Midbrain (tissue), 1 donor: ENCODE measurements at regions not wholly inside any gene's neighbourhood (a gene's known extent, or its start where the extent isn't known, plus 50 kb on each side); places are given as distances from the start of the nearest gene placed in this dataset.

ENCODE experiments used
- DNase-seq: peaks from one replicate; lab custom pipeline; 2025; lab: John Stamatoyannopoulos, UW

DNA sequence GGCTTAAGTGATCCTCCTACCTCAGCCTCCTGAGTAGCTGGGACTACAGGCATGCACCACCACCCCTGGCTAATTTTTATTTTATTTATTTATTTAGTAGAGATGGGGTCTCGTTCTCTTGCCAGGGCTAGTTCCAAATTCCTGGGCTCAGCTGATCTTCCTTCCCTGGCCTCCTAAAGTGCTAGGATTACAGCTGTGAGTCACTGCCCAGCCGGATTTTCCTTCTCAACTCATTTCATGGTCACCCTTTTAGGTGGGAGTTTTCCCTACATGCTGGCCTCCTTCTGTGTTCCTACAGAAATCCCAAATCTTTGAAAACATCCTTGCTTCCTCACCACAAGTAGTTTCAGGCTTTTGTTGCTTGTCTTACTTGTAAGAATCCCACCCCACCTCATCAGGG is 102.1 kb upstream of the SIAH1 start:
- DNase-seq, result no peak

DNA sequence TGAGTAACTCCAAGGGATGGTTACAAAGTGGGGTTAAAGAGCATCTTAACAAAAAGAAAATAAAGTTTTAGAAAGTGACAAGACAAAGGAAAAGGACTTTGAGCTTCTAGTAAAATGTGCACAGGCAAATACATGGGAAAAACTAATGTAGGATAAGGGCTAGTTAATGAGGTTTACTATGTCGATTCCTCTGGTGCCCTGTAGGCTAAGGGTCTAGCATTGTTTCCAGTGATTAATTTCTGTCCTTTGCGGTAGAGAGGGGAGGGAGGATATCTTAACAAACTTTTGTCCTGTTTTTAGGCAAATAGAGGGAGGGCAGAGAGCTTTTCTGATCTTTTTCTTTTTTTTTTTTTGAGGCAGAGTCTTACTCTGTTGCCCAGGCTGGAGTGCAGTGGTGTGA is 96.6 kb upstream of the SIAH1 start:
- no peak for DNase-seq

DNA sequence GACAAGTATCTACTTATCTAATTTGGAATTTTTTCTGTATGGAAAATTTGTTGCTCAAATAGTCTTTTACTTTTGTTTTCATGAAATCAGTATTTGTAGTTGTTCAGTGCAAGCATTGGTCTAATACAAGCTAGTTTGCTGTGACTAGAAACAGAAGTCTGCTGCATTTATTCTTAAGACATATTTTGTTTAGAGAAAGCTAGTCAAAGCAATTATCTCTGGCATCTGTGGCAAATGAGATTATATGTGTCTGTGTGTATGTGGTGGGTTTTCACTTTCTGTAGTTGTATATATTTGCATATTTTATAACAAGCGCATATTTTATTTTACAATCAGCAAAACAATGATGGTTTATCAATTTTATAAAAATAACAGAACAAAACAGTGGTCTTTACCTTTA is 96.0 kb upstream of the SIAH1 start:
- no peak for DNase-seq

DNA sequence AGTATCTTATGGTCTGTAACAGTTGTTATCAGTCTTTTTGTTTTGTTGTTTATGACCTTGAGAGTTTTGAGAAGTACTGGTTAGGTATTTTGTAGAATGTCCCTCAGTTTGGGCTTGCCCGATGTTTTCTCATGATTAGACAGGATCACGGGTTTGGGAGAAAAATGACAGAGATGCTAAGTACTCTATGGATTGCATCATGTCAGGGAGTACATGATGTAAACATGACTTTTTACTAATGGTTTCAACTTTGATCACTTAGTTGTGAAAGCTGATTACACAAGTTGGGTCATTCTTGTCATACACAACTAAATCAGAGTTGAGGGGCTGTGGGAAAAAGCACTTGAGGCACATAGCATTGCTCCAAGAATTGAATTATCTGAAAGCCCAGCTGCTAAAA is 94.7 kb upstream of the SIAH1 start:
- DNase-seq, result no peak

DNA sequence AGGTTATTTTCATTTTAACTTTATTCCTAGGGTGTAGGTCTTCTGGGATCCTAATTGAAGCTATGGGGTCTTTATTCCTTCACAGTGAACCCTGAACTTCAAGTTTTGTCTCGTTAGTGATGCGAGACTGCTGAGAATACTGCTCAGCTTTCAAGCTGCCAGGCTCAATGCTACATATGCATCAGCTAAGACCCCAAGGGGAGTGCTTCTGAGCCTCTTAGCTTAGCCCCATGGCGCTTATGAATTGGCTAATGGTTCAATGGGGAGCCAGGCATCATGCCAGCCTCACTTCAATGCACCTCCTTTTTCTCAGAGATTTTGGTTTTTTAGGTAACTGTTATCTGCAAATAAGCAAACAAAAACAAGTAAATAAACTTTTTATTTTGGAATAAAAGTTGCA is 94.1 kb upstream of the SIAH1 start:
- no peak for DNase-seq

DNA sequence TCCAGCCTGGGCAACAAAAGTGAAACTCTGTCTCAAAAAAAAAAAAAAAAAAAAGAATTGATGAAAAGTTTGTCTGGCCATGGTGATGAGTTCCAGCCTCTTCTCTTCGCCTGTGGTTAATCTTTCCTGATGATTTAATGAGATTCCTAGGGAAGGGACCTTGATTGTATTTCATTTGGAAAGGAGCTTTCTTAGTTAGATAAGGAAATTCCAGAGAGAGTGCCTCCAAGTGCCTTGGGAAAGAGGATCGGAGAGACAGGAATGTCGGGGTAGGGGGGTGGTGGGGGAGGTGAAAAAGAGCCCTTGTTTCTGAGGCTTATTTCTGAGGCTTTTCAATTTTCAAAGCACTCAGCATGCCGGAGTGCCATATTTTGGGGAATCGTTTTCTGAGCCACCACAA is 93.2 kb upstream of the SIAH1 start:
- DNase-seq, result no peak

DNA sequence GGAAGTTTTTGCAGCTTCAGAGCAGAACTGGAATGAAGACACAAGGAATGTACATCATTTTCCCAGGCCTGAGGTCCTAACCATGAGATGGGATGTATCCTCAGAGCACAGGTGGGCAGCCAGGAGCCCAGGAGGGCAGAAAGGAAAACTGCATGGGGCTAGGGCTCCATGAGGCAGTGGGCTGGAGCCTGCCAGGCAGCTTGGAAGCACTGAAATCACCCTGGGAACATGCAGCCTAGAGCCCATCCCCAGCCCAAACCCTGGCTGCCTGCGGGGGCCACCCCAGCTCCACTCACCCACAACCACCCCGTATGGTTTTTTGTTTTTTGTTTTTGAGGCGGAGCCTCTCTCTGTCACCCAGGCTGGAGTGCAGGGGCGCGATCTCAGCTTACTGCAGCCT is 86.2 kb upstream of the SIAH1 start:
- no peak for DNase-seq

DNA sequence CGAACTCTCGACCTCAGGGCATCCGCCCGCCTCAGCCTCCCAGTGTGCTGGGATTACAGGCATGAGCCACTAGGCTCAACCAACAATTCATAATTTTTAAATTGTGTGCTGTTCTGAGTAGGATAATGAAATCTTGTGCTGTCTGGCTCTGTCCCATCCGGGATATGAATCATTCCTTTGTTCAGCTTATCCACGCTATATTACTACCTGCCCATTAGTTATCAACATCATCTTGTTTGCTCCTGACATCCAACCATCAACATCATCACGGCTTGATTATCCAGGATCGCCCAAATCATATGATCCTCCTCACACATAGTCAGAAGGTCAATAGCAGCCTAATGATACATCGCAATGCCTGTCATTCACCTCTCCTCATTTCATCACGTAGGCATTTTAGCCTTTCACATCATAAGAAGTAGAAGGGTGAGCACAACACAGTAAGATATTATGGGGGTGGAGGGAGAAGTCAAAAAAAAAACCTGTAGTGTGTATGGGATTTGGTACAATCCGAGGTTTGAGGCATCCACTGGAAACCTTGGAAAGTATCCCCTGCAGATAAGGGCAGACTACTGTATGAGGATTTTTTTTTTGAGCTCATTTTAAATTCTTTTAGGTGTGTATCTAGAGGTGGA is 77.0 kb upstream of the SIAH1 start:
- no peak for DNase-seq

DNA sequence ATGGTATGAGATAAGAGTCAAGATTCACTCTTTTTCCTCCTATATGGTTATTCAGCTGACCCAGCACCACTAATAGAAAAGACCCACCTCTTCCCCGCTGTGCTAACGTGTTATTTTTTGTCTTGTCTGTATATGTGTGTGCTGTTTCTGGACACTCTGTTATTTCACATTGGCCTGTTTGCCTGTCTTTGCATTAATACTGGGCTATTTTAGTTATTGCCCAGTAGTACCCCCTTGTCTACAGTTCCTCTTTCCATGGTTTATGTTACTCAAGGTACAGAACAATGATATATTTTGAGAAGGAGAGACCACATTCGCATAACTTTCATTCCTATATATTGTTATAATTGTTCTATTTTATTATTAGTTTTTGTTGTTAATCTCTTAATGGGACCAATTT is 74.0 kb upstream of the SIAH1 start:
- DNase-seq, result no peak

DNA sequence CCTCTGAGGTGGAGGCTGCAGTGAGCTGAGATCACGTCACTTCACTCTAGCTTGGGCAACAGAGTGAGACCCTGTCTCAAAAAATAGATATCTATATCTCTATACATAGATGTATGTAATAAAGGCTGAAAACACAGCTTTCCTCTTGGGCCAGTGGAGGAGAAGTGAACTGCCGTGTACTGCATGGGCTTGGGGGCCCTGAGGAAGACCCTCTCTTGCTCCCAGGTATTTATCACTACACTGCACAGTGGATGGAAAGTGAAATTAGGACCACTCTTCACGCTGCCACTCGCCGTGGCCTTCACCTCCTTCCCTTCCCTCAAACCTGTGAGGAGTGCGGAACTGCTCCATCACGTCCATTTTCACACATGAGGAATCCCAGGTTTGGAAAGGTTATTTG is 68.8 kb upstream of the SIAH1 start:
- DNase-seq, result no peak

DNA sequence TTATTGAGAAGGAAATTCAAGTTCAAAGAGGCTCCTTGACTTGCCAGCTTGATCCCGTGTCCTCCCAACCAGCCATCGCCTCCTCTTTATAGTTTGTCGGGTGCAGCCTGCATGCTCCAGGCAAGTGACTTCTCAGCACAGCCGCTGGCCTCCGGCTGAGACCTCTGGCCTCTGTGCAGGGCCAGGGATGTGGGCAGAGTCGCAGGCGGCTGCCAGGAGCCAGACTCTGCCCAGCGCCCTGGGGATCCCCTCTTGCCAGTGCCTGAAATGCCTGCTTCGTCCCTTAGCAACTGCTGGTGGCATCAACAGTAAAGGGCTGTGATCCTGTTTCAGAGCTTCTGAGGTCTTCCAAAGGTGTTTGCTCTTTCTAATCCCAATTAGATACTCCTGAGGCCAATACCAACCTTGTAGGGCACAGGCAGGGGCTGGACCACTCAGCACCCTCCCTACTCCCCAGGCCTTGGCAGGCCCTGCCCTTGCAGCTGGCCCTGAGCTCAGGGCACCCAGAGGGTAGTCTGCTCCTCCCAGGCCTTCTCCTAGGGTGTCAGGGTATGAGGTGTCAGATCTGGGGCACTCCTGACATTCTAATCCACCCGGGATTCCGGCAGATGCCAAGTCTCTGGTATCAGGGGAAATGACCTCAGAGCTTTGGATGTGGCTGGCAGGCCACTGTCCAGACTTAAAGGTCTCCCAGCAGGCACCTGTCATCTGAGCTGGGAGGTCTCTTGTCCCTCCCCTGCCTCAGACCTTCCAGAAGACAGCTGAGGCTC is 68.0 kb upstream of the SIAH1 start:
- DNase-seq, result no peak

DNA sequence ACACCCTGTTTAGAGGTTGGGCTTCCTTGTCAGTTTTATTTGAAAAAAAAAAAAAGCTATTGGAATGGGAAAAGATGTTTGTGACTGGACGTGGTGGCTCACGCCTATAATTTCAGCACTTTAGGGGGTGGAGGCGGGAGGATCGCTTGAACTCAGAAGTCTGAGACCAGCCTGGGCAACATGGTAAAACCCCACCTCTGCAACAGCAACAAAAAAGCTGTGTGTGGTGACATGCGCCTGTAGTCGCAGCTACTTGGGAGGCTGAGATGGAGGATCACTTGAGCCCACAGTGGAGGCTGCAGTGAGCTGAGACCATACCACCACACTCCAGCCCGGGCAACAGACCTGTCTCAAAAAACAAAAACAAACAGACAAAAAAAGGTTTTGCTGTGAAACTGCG is 66.1 kb upstream of the SIAH1 start:
- no peak for DNase-seq

DNA sequence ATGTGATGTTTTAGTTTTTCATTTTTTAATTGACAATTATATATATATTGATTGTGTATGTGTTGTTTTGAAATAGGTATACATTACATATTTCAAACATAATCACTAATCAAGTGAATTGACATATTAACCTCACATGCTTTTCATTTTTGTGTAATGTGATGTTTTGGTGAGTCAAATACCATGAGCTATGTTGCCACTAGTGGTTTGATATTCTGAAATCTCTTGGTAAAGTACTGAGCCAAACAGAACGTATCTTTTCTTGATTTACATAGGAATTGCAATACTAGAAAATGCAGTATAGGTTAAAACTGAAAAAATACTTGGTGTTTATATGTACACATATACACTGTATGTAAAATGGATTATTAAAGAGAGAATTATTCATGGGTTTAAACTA is 65.2 kb upstream of the SIAH1 start:
- no peak for DNase-seq

DNA sequence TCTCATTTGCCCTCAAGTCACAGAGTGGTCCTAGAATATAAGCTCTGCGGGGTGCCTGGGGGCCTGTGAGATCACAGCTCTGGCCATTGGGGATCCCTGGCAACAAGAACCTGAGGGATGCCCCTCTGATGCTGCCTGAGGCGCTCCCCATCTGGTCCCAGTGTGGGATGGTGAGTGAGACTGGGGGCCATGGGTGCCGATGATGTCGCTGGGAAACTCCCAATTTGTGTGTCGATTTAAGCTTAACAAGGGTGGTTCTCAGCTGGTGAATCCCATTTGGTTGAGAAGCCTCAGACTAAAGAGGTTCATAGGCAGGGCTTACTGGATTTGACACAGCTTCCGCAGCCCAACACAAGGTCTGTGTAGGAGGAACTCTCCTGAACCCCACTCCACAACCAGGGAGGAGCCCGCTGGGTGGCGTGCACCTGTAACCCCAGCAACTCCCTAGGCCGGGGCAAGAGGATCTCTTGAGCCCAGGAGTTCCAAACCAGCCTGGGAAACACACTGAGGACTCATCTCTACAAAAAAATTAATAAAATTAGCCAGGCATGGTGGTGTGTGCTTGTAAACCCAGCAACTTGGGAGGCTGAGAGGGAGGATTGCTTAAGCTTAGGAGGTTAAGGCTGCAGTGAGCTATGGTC is 63.7 kb upstream of the SIAH1 start:
- no peak for DNase-seq

DNA sequence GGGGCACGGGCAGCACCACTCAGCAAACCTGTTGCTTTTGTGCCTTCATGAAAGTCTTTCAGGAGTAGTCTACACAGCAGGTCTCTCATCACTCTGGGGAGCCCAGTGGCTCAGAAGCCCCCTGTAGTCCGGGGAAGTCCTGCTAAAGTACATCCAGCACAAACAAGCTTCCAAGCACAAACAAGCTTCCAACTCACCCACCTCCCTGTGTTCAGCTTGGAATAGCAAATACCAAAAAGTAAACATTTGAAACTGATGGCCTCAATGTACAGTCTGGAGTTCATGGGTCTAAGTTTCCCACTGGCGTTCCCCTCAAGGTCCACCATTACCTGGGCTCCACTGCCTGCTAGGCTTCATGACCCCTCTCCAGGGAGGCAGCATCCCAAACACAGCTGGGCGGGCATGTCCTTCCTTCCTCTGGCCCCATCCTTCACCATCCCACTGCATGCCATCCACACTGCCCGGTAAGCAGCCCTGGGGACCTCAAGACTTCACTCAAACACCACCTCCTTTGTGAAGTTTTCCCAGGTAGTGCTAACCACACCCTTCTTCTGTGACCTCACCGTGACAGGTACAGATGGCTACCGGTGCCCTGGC is 62.8 kb upstream of the SIAH1 start:
- DNase-seq, result no peak

DNA sequence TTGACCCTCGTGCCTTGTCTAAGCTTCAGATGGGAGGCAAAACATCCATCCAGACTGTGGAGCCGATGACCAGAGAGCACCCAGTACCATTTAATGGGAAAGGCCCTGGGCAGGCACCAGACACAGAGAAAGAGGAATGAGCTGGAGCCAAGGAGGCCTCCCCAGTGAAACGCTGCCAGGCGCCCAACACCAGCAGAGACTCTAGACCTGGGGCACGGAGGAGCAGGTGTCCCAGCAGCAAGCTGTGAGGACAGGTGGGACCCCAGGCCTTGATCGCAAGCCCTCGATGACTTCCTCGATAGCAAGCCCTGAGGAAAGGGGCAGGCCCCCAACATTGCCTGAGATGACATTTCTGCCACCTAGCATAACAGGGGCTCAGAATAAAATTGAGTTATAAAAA is 62.2 kb upstream of the SIAH1 start:
- no peak for DNase-seq

DNA sequence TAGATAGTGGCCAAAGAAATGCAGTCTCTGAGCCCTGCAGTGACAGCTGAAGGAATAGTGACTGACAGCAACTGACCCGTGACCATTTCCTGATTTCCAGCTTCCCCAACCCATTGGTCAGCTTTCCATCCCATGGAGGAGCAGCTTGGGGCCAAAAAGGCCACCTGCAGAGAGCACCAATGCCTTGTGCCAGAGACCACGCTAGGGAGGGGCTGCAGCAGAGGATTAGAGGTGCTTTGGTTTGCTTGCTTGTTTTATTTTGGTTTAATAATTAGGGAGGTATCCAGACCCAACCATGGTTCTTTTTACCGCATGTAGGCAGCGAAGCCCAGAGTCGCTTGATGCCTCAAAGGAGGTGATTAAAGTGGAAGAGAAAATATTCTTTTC is 61.3 kb upstream of the SIAH1 start:
- DNase-seq, result no peak

DNA sequence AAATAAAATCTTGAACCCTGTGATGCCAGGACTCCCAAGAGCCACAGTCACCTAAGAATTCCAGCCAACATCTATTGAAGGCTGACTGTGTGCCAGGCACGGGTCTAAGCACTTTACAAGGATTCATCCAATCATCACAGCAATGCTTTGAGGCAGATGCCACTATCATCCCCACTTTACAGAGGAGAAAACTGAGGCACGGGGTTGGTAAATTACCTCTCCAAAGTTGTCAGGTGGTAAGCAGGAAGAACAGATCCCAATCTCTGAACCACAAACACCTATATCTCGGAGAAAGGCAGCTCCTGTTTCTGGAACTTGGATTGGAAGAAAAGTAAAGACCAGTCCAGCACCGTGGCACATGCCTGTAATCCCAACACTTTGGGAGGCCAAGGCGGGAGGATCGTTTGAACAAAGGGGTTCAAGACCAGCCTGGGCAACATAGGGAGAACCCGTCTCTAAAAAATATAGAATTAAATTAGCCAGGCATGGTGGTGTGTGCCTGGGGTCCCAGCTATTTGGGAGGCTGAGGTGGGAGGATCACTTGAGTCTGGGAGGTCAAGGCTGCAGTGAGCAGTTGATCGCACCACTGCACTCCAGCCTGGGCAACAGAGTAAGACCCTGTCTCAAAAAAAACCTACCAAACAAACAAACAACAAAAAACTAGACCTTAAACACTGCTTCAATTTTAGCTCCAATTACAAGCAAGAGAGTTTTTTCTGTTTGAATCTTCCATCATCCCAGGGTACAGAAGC is 60.7 kb upstream of the SIAH1 start:
- DNase-seq, result no peak

DNA sequence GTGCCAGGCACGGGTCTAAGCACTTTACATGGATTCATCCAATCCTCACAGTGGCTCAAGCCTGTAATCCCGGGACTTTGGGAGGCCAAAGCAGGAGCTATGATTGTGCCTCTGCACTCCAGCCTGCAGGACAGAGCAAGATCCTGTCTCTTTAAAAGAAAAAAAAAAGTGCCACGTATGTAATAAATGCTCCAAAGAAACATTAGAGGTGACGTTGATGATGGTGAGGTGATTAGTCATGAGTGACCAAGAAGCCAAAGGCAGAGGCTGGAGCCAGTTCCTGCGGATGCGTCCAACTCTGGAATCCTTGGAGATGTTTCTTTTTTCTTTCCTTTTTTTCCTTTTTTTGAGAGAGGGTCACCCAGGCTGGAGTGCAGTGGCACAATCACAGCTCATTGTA is 59.4 kb upstream of the SIAH1 start:
- no peak for DNase-seq

DNA sequence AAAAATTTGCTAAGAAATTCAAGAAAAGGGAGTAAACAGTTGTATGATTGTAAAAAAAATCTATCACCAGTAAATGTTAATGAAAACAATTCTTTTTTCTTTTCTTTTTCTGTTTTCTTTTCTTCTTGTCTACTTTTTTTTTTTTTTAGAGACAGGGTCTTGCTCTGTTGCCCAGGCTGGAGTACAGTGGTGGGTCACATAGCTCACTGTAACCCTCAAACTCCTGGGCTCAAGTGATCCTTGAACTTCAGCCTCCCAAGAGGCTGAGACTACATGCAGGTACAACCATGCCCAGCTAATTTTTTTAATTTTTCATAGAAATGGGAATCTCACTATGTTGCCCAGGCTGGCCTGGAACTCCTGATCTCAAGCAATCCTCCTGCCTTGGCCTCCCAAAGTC is 57.2 kb upstream of the SIAH1 start:
- no peak for DNase-seq

DNA sequence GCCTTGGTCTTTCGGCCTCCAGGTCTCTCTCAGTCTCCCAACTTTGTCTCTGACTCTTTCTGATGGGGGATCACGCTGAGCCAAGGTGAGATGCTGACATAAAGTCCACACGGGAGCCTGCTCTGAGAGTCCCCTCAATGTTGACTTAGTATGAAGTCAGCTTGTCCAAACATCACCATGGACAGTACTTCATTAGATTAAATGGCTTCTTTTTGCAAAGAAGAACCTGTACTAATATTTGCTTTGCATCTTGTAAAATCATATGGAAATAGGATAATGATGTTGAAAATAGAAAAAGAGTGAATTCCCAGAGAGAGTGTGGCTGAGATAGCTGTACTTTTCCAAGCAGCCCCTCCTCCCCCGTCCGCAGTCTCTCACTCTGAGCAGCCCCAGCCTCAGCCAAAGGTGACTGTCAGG is 56.7 kb upstream of the SIAH1 start:
- DNase-seq, result no peak

DNA sequence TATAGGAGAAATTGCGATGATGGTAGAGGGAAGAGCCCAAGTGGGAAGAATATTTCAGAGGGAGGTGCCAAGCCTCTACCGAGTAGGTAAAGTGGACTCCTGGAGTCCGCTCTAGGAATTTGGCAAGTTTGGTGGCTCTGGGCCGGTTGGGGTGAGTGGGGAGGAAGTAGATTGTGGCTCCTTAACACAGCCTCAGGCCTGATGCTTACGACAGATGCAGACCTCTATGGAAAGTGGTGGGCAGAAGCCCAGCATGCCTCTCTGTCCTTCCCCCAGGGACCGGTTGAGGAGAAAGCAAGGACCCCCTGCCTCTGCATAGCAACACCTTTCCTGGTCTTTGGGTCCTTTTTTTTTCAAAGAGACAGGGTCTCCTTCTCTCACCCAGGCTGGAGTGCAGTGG is 55.9 kb upstream of the SIAH1 start:
- DNase-seq, result no peak

DNA sequence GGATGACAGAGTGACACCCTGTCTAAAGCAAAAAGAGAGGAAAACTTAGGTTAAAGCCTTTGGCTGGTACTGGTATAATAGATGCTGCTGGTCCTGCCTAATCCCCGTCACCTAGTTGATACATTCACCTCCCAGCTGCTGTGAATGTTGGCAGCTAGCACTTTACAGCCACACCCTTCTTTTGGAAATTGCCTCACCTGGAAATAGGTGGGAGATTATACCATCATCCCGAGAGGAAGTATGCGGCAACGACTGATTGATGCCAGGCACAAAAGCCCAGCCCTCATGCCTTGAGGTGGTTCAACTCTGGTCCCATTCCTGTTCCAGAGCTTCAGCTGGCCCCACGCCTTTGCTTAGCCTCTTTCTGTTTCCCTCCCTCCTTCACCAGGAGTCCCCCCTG is 53.2 kb upstream of the SIAH1 start:
- DNase-seq, result no peak
